Trophoblast cell (in vitro differentiated cells and primary cell): ENCODE measurements at regions not wholly inside any gene's neighbourhood (a gene's known extent, or its start where the extent isn't known, plus 50 kb on each side); places are given as distances from the start of the nearest gene placed in this dataset.
A peak's percentile ranks its signal among the peaks of the same experiment; 100 is the strongest.

ENCODE experiments used
- DNase-seq, 2 donors: peaks; one replicate each; pipeline ENCODE4 v3.0.0-alpha.2; 2016
- H2AFZ ChIP-seq: 2 replicates; pipeline ENCODE4 v1.6.1; 2013; ENCODE audit warnings: low read length, moderate library complexity, mild to moderate bottlenecking; ENCODE audit not compliant: insufficient read depth, poor library complexity
- H2AK5ac ChIP-seq: 2 replicates; pipeline ENCODE4 v1.6.1; 2013; ENCODE audit warnings: mild to moderate bottlenecking, low read length
- H2BK120ac ChIP-seq: 2 replicates; pipeline ENCODE4 v1.6.1; 2013; ENCODE audit warnings: low read length, mild to moderate bottlenecking, moderate library complexity; ENCODE audit not compliant: insufficient read depth, poor library complexity
- H2BK12ac ChIP-seq: 2 replicates; pipeline ENCODE4 v1.6.1; 2013; ENCODE audit warnings: mild to moderate bottlenecking, low read length, moderate library complexity
- H2BK5ac ChIP-seq: 2 replicates; pipeline ENCODE4 v1.6.1; 2013; ENCODE audit warnings: low read length, low read depth, moderate library complexity, mild to moderate bottlenecking; ENCODE audit not compliant: poor library complexity
- H3K14ac ChIP-seq: 2 replicates; pipeline ENCODE4 v1.6.1; 2013; ENCODE audit warnings: mild to moderate bottlenecking, low read length
- H3K18ac ChIP-seq: 2 replicates; pipeline ENCODE4 v1.6.1; 2013; ENCODE audit warnings: mild to moderate bottlenecking, low read length
- H3K23ac ChIP-seq: 2 replicates; pipeline ENCODE4 v1.6.1; 2013; ENCODE audit warnings: low read length
- H3K27ac ChIP-seq: 2 replicates; pipeline ENCODE4 v1.5.1; 2013; ENCODE audit warnings: low read depth, mild to moderate bottlenecking, inconsistent platforms, low read length, moderate library complexity
- H3K27me3 ChIP-seq: 2 replicates; pipeline ENCODE4 v1.6.1; 2013; ENCODE audit warnings: inconsistent platforms, mild to moderate bottlenecking, low read length, moderate library complexity; ENCODE audit not compliant: insufficient read depth
- H3K36me3 ChIP-seq, 2 experiments: 1 replicate in 1 of 2; 2 replicates in 1 of 2; pipeline ENCODE4 v1.6.1; 2013; ENCODE audit warnings: low read length in 2 of 2, mild to moderate bottlenecking in 2 of 2, moderate library complexity in 1 of 2; ENCODE audit not compliant: insufficient read depth in 2 of 2, control insufficient read depth in 1 of 2
- H3K4ac ChIP-seq: 2 replicates; pipeline ENCODE4 v1.6.1; 2013; ENCODE audit warnings: low read depth, mild to moderate bottlenecking, low read length, moderate library complexity
- H3K4me1 ChIP-seq, 2 experiments: 1 replicate in 1 of 2; 2 replicates in 1 of 2; pipeline ENCODE4 v1.6.1; 2013; ENCODE audit warnings: low read length in 2 of 2, mild to moderate bottlenecking in 2 of 2, moderate library complexity in 1 of 2; ENCODE audit not compliant: insufficient read depth in 2 of 2, control insufficient read depth in 1 of 2
- H3K4me2 ChIP-seq: 2 replicates; pipeline ENCODE4 v1.6.1; 2013; ENCODE audit warnings: inconsistent platforms, mild to moderate bottlenecking, low read length, moderate library complexity
- H3K4me3 ChIP-seq: 2 replicates; pipeline ENCODE4 v1.5.1; 2013; ENCODE audit warnings: mild to moderate bottlenecking, low read depth, low read length, inconsistent platforms
- H3K79me1 ChIP-seq: one replicate; pipeline ENCODE4 v1.6.1; 2013; ENCODE audit warnings: low read length
- H3K79me2 ChIP-seq: 2 replicates; pipeline ENCODE4 v1.6.1; 2013; ENCODE audit warnings: low read length, mild to moderate bottlenecking; ENCODE audit not compliant: control insufficient read depth, insufficient read depth, poor library complexity
- H3K9ac ChIP-seq: 2 replicates; pipeline ENCODE4 v1.6.1; 2013; ENCODE audit warnings: mild to moderate bottlenecking, low read length
- H3K9me3 ChIP-seq: 2 replicates; pipeline ENCODE4 v1.6.1; 2013; ENCODE audit warnings: low read depth, mild to moderate bottlenecking, control low read depth, inconsistent platforms, low read length; ENCODE audit not compliant: insufficient read depth
- H4K12ac ChIP-seq: 2 replicates; pipeline ENCODE4 v1.6.1; 2013; ENCODE audit warnings: low read depth, mild to moderate bottlenecking, low read length, moderate library complexity
- H4K8ac ChIP-seq: 2 replicates; pipeline ENCODE4 v1.6.1; 2013; ENCODE audit warnings: low read depth, mild to moderate bottlenecking, low read length, moderate library complexity
- H4K91ac ChIP-seq: one replicate; pipeline ENCODE4 v1.6.1; 2013; ENCODE audit warnings: low read depth, mild to moderate bottlenecking, low read length, moderate library complexity
- WGBS: extraction: QIAGEN DNeasy Blood & Tissue Kit; methylation state at CpG from one replicate; pipeline ENCODE4 v1.1.7; 2013; ENCODE audit warnings: missing lambda C conversion rate; ENCODE audit not compliant: insufficient read length, insufficient coverage; ENCODE audit errors: extremely low coverage; 5-methylcytosine and 5-hydroxymethylcytosine counted together

GRCh38 chr11:96469776-96470175 lies 80.0 kb downstream of the JRKL start:
- Histone ChIP-seq H2BK12ac (no peak overlapping the region), H3K79me2 (no peaks in the 10 kb centered on the region), H3K4me2 (no peak overlapping the region), H3K4ac (no peak overlapping the region), H2AFZ (no peak overlapping the region), H2BK120ac (no peak overlapping the region), H3K18ac (no peak overlapping the region), H2AK5ac (no peak overlapping the region), H3K4me3 (no peak overlapping the region), H3K9ac (no peak overlapping the region), H3K27ac (no peak overlapping the region), H4K8ac (no peak overlapping the region), H2BK5ac (no peak overlapping the region), H3K14ac (no peak overlapping the region), H3K4me1 (no peaks in the 10 kb centered on the region), H3K36me3 (no peaks in the 10 kb centered on the region), H3K27me3 (no peaks in the 10 kb centered on the region), H4K91ac (no peak overlapping the region), H4K12ac (no peak overlapping the region), H3K23ac (no peak overlapping the region), H3K9me3 (no peaks in the 10 kb centered on the region), H3K79me1 (no peaks in the 10 kb centered on the region)
- no CpG with 5 or more reads among the region's 3 CpGs for WGBS
- no peak for DNase-seq

- Histone ChIP-seq H2BK5ac (no peak overlapping the region), H3K4me1 (no peaks in the 10 kb centered on the region), H3K9me3 (no peaks in the 10 kb centered on the region), H3K27ac (no peak overlapping the region), H3K23ac (no peak overlapping the region), H2BK12ac (no peak overlapping the region), H4K8ac (no peak overlapping the region), H2AK5ac (no peak overlapping the region), H3K27me3 (no peaks in the 10 kb centered on the region), H3K18ac (no peak overlapping the region), H3K4me2 (no peak overlapping the region), H3K4me3 (no peak overlapping the region), H4K12ac (no peak overlapping the region), H3K4ac (no peak overlapping the region), H2AFZ (no peak overlapping the region), H3K14ac (no peak overlapping the region), H3K79me2 (no peaks in the 10 kb centered on the region), H3K36me3 (no peaks in the 10 kb centered on the region), H3K79me1 (no peaks in the 10 kb centered on the region), H3K9ac (no peak overlapping the region), H4K91ac (no peak overlapping the region), H2BK120ac (no peak overlapping the region)
- no peak for DNase-seq
- no CpG with 5 or more reads among the region's 1 CpG for WGBS
Observed at GRCh38 chr11:96470521-96470920, 80.7 kb downstream of the JRKL start.

GRCh38 chr11:96472085-96472484 lies 82.3 kb downstream of the JRKL start:
- no peak overlapping the region for H4K8ac ChIP-seq
- DNase-seq: no peak
- no peak overlapping the region for H3K18ac ChIP-seq
- H3K27me3 ChIP-seq: no peaks in the 10 kb centered on the region
- H3K79me1 ChIP-seq: no peaks in the 10 kb centered on the region
- no CpG with 5 or more reads among the region's 1 CpG for WGBS
- H3K4me2 ChIP-seq: no peak overlapping the region
- no peak overlapping the region for H2BK120ac ChIP-seq
- no peaks in the 10 kb centered on the region for H3K4me1 ChIP-seq
- H3K4me3 ChIP-seq: no peak overlapping the region
- no peak overlapping the region for H2AK5ac ChIP-seq
- no peak overlapping the region for H4K91ac ChIP-seq
- no peak overlapping the region for H2BK12ac ChIP-seq
- no peak overlapping the region for H3K14ac ChIP-seq
- H3K9ac ChIP-seq: no peak overlapping the region
- H3K4ac ChIP-seq: no peak overlapping the region
- no peak overlapping the region for H4K12ac ChIP-seq
- no peak overlapping the region for H3K23ac ChIP-seq
- H2AFZ ChIP-seq: no peak overlapping the region
- H3K36me3 ChIP-seq: no peaks in the 10 kb centered on the region
- no peaks in the 10 kb centered on the region for H3K9me3 ChIP-seq
- no peaks in the 10 kb centered on the region for H3K79me2 ChIP-seq
- no peak overlapping the region for H3K27ac ChIP-seq
- H2BK5ac ChIP-seq: no peak overlapping the region

- Histone ChIP-seq H4K91ac (no peak overlapping the region), H2BK12ac (no peak overlapping the region), H2BK5ac (no peak overlapping the region), H3K18ac (no peak overlapping the region), H3K9ac (no peak overlapping the region), H2AK5ac (no peak overlapping the region), H3K27ac (no peak overlapping the region), H3K14ac (no peak overlapping the region), H2BK120ac (no peak overlapping the region), H4K8ac (no peak overlapping the region), H3K4ac (no peak overlapping the region), H3K9me3 (no peaks in the 10 kb centered on the region), H3K27me3 (no peaks in the 10 kb centered on the region), H3K4me3 (no peak overlapping the region), H3K79me2 (no peaks in the 10 kb centered on the region), H3K79me1 (no peaks in the 10 kb centered on the region), H4K12ac (no peak overlapping the region), H2AFZ (no peak overlapping the region), H3K4me2 (no peak overlapping the region), H3K23ac (no peak overlapping the region), H3K36me3 (no peaks in the 10 kb centered on the region), H3K4me1 (no peaks in the 10 kb centered on the region)
- DNase-seq: peak in 1 of 2 donors; percentile 30
- no CpG with 5 or more reads among the region's 1 CpG for WGBS
Observed at GRCh38 chr11:96474263-96474662, 84.5 kb downstream of the JRKL start.
